ENCODE measurements at regions not wholly inside any gene's neighbourhood (a gene's known extent, or its start where the extent isn't known, plus 50 kb on each side); places are given as distances from the start of the nearest gene placed in this dataset.

- Histone ChIP-seq H4K20me1 (ENCODE audit: insufficient read depth) (no peaks in the 10 kb centered on the region), H3K4me2 (ENCODE audit: low read length) (no peak overlapping the region), H3K79me2 (replicated peaks; ENCODE audit: insufficient read depth, low read length) (no peaks in the 10 kb centered on the region), H2AFZ (ENCODE audit: low read depth, low read length) (no peak overlapping the region), H3K27me3 (ENCODE audit: insufficient read depth, low read depth, low read length) (no peaks in the 10 kb centered on the region), H3F3A (ENCODE audit: insufficient read depth, low read length, poor library complexity, severe bottlenecking) (no peaks in the 10 kb centered on the region), H3K9me3 (ENCODE audit: low read length) (no peaks in the 10 kb centered on the region), H3K4me3 (ENCODE audit: low read length) (no peak overlapping the region), H3K9ac (ENCODE audit: low read length) (no peak overlapping the region), H3K36me3 (ENCODE audit: insufficient read depth, low read length) (no peaks in the 10 kb centered on the region), H3K27ac (ENCODE audit: low read length) (no peak overlapping the region), H3K9me2 (ENCODE audit: insufficient read depth, low read length) (no peaks in the 10 kb centered on the region)
- TF ChIP-seq EP300 (conservative IDR thresholded peaks at IDR 0.05; ENCODE audit: poor library complexity, severe bottlenecking) (no peak), EZH2 (IDR thresholded peaks at IDR 0.05; ENCODE audit: borderline replicate concordance, insufficient read depth, low read length, poor library complexity, severe bottlenecking) (no peak), MXI1 (conservative IDR thresholded peaks at IDR 0.05; ENCODE audit: poor library complexity, severe bottlenecking) (no peak), SMC3 (conservative IDR thresholded peaks at IDR 0.05; ENCODE audit: poor library complexity) (no peak), TAF1 (IDR thresholded peaks at IDR 0.05; ENCODE audit: low read depth) (no peak), POLR2AphosphoS5 (IDR thresholded peaks at IDR 0.05) (no peak), RAD21 (conservative IDR thresholded peaks at IDR 0.05) (no peak), REST (IDR thresholded peaks at IDR 0.05; ENCODE audit: borderline replicate concordance) (no peak)
- TF ChIP-seq, protein P1, sequence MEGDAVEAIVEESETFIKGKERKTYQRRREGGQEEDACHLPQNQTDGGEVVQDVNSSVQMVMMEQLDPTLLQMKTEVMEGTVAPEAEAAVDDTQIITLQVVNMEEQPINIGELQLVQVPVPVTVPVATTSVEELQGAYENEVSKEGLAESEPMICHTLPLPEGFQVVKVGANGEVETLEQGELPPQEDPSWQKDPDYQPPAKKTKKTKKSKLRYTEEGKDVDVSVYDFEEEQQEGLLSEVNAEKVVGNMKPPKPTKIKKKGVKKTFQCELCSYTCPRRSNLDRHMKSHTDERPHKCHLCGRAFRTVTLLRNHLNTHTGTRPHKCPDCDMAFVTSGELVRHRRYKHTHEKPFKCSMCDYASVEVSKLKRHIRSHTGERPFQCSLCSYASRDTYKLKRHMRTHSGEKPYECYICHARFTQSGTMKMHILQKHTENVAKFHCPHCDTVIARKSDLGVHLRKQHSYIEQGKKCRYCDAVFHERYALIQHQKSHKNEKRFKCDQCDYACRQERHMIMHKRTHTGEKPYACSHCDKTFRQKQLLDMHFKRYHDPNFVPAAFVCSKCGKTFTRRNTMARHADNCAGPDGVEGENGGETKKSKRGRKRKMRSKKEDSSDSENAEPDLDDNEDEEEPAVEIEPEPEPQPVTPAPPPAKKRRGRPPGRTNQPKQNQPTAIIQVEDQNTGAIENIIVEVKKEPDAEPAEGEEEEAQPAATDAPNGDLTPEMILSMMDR (IDR thresholded peaks at IDR 0.05; ENCODE audit: poor library complexity, severe bottlenecking), result no peak
Observed at GRCh38 chr21:25283720-25284119, 323.6 kb downstream of the MRPL39 start.

- H4K20me1 ChIP-seq (ENCODE audit: insufficient read depth), result no peaks in the 10 kb centered on the region
- H3K9ac ChIP-seq (ENCODE audit: low read length), result no peak overlapping the region
- no peak overlapping the region for H3K4me2 ChIP-seq (ENCODE audit: low read length)
- H3K9me3 ChIP-seq (ENCODE audit: low read length), result no peaks in the 10 kb centered on the region
- no peaks in the 10 kb centered on the region for H3K9me2 ChIP-seq (ENCODE audit: insufficient read depth, low read length)
- no peaks in the 10 kb centered on the region for H3K36me3 ChIP-seq (ENCODE audit: insufficient read depth, low read length)
- no peak overlapping the region for H2AFZ ChIP-seq (ENCODE audit: low read depth, low read length)
- no peaks in the 10 kb centered on the region for H3K79me2 ChIP-seq (replicated peaks; ENCODE audit: insufficient read depth, low read length)
- no peak overlapping the region for H3K27ac ChIP-seq (ENCODE audit: low read length)
- H3F3A ChIP-seq (ENCODE audit: insufficient read depth, low read length, poor library complexity, severe bottlenecking), result no peaks in the 10 kb centered on the region
- H3K27me3 ChIP-seq (ENCODE audit: insufficient read depth, low read depth, low read length), result no peaks in the 10 kb centered on the region
- H3K4me3 ChIP-seq (ENCODE audit: low read length), result no peak overlapping the region
- TF ChIP-seq EZH2 (IDR thresholded peaks at IDR 0.05; ENCODE audit: borderline replicate concordance, insufficient read depth, low read length, poor library complexity, severe bottlenecking) (no peak), EP300 (conservative IDR thresholded peaks at IDR 0.05; ENCODE audit: poor library complexity, severe bottlenecking) (no peak), RAD21 (conservative IDR thresholded peaks at IDR 0.05) (no peak), TAF1 (IDR thresholded peaks at IDR 0.05; ENCODE audit: low read depth) (no peak), REST (IDR thresholded peaks at IDR 0.05; ENCODE audit: borderline replicate concordance) (no peak), SMC3 (conservative IDR thresholded peaks at IDR 0.05; ENCODE audit: poor library complexity) (no peak)
- TF ChIP-seq, protein P1 (IDR thresholded peaks at IDR 0.05; ENCODE audit: poor library complexity, severe bottlenecking), result no peak
Observed at GRCh38 chr21:25281134-25281533, 326.1 kb downstream of the MRPL39 start.

Measured in neural cell (in vitro differentiated cells).